ENCODE measurements at regions not wholly inside any gene's neighbourhood (a gene's known extent, or its start where the extent isn't known, plus 50 kb on each side); places are given as distances from the start of the nearest gene placed in this dataset.

- DNase-seq (ENCODE audit: low spot score): no peak
Observed at GRCh38 chrX:17922303-17922702, 61.2 kb upstream of the RAI2 start.

GRCh38 chrX:17919896-17920446 lies 58.9 kb upstream of the RAI2 start:
- DNase-seq (ENCODE audit: low spot score): peak; percentile 5

- no peak for DNase-seq (ENCODE audit: low spot score)
Observed at GRCh38 chrX:17917945-17918577, 57.0 kb upstream of the RAI2 start.

- no peak for DNase-seq (ENCODE audit: low spot score)
Observed at GRCh38 chrX:17913801-17914200, 52.7 kb upstream of the RAI2 start.

Data from A172 (cell line).